Urothelium cell line (cell line): ENCODE measurements at regions not wholly inside any gene's neighbourhood (a gene's known extent, or its start where the extent isn't known, plus 50 kb on each side); places are given as distances from the start of the nearest gene placed in this dataset.
"Not testable (repeated sequence)": the region's sequence is repeated elsewhere in the genome, so short reads cannot be mapped to it uniquely, and the experiment has no call there.

ENCODE experiments used
- DNase-seq: peaks from one replicate; pipeline ENCODE4 v3.0.0; 2011; ENCODE audit warnings: low spot score, mixed read lengths
- FAIRE-seq: peaks from 2 replicates; lab custom pipeline; 2011; peaks lifted over from hg19 to GRCh38; lab: Jason Lieb, UNC

DNA sequence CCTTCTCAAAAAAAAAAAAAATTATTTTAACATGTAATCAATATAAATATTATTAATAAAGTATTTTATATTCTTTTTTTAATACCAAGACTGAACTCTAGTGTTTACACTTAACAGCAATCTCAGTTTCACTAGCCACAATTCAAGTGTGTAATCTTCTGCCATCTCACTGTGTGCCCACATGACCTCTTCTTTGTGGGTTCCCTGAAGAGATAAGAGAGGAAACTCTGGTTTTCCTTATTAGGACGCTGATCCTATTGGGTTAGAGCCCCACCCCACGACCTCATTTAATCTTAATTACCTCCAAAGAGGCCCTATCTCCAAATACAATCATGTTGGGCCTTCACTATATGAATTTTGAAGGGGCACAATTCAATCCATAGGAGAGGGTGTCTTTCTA lies 177.6 kb downstream of the STK31 start:
- FAIRE-seq = no peak

DNA sequence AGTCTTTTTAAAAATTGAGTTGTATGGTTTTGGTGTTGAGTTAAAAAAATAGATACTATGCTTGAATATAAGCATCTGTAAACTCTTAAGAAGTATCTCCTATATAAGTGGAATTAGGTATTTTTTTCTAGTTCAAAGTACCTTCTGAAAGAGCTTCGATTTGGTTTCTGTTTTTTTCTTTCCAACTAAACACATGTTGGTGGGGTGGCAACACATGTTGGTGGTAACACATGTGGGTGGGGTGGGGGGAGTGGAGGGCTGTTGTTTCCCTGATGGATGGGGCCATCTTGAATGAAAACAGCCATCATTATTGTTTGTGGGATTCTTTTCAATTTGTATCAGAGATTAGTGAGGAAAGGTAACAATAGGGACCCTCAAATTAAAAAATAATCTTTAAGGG lies 178.9 kb downstream of the STK31 start:
- no peak for FAIRE-seq
- no peak for DNase-seq

More for the DNA sequence above, 177.6 kb downstream of the STK31 start:
- no peak for DNase-seq

DNA sequence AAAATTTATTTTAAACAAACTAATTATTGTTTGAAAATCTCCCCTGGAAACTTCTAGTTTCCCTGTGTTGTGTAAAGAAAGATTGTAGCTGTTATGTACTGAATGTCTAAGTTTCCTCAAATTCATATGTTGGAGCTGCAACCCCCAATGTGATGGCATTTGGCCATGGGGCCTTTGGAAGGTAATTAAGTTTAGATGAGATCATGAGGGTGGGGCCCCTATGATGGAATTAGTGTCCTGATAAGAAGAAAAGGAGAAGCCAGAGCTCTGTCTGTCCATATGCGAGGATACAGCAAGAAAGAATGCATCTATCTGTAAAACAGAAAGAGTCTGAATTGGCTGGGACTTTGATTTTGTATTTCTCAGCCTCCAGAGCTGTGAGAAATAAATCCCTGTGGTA lies 179.5 kb downstream of the STK31 start:
- FAIRE-seq = no peak
- no peak for DNase-seq

DNA sequence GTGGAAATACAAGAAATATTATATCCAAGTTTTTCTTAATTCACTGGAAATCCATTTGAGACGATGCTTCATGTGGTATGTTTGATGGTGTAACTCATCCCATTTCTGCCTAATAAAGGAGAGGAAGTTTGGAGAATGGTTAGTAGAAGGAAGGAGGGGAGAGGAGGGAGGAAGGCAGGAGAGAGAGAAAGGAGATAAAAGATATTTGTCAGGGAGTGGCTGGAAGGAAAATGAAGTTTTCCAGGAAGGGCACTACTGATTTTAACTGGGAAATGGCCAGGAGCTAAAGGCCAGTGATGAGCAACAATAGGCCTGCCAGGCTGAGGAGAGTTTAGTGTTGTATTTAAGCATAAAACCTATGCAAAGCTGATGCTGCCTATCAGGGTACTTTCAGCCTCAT lies 182.0 kb downstream of the STK31 start:
- no peak for DNase-seq
- FAIRE-seq = no peak

DNA sequence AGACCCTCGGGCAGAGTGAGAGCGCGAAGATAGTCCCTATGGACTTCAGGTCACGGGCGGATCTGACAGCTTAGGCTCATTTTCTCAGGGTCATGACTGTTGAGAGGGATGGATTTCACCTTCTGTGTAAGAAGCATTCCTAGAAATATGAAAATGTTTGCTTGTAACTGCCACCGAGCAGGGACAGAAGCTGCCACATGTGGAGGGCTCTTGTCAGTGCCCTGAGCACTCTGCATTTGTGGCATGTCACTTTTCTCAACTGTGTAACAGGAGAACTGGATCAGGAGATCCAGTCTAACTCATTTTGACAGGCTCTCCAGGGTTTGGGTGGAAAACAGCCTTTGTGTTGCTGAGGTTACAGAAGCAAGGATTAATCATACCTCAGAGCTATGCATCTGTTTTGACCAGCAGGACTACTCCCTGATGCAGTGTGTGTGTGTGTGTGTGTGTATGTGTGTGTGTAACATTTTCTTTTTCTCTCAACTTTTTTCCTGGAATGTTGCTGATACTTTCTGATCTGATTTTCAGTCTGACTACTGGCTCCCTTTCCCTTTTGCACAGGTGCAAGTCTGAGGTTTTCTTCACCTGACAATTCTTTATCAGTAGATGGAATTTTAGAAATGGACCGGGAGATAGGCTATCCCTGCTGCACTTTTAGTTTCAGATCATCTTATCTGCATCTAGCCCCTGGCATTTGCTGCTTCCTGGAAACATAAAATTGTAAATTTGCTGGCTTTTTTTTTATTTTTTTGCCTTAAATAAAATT lies 183.3 kb downstream of the STK31 start:
- FAIRE-seq = peak; percentile 5
- DNase-seq = no peak

DNA sequence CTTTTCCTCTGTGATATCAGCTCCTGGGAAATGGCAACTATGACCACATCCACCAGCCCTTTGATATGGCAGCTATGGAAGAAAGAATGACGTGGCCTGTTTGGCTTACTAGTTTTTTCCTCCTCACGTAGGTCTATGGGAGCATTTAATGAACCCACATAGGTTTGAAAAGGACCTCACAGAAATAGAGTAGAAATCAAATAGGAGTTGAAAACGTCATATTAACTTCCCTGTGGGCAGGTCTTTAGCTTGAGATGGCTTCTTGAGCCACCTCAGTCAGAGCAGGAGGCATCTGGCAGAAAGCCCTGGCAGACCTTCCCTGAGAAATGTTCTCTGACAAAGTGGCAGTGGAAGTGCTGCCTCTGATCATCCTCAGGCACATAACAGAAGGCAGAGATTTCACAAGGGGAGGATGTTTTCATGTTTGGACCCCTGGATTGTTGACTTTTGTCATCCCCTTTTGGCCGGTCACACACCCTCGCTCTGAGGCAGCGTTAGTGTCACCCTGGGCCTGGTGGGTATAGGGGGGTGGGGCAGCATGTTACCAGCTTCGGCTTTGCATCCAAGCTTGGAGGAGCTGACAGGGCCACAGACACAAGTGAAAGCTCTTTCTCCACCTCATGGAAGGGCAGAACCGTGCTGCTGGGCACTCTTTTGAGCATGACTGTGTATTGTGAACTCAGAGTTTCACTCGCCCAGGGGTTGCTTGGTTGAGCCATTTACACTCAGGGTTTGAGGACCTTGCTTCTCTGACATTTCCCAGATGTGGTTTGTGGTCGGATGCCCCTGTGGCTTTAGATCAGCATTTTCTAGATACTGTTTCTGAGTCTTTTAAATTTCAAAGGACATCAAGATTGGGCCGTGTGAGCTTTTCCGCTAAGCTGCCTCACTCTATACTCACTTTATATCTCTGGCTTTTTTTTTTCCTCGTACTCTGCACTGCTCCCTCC lies 184.2 kb downstream of the STK31 start:
- DNase-seq = no peak

DNA sequence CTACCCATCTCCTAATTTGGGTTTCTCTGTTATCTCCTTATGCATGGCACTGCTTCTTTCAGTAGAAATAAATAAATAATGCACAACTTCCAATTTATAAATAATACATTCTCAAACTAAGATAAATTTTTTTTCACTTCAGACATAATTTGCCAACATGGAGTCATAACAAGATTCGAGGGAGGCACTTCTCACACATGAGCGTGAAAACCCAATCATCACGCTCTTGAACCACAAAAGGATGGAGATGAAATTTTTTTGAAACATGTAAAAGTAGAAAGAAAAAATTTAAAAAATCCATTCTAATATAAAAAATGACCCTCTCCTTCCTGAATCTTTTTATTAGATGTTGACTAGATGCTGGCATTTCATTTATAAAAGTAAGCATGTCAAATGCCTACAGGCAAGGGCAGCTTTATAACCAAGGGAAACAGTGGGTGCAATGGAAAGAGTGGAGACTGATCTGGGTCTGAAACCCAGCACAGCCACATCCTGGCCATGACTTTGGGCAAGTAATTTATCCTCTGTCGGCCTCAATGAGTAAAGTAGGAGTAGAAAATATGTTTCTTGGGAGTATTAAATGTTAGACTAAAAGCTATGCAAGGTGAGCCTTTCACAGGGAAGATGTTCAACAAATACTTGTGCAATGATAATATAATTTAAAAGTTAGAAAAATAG lies 185.0 kb downstream of the STK31 start:
- DNase-seq (no peak), FAIRE-seq (no peak)

More for the DNA sequence above, 184.2 kb downstream of the STK31 start:
- FAIRE-seq = no peak

DNA sequence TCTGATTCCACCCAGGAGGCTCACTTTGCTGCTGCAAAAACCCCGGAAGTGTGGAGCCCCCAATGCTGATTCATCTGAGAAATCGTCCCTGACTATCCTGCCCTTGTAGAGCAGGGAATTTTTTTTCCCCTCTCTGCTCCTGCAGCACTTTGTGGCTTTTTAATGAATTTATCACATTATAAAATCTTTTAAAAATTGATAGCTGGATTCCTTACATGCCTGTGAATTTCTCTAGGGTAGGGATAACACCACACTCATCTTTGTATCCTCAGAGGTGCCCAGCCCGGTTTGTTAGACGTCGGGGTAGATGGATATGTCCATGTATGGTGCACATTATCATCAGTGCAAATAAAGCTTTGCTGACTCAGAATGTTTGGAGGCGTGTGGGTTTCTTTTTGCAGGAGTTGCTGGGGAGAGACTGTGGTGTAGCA lies 185.7 kb downstream of the STK31 start:
- DNase-seq = peak; percentile 37
- FAIRE-seq = no peak

DNA sequence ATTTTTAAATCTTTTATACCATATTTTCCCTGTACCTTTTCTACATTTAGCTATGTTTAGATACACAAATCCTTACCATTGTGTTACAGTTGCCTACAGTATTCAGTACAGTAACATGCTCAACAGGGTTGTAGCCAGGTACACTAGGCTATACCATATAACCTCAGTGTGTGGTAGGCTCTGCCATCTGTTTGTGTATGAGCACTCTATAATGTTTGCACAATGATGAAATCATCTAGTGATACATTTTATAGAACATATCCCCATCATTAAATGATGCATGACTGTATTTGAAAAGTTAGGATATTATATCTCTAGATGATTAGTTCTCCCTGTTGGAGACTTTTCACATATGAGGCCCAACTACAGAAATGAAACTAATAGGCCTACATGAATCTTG lies 188.6 kb downstream of the STK31 start:
- DNase-seq (no peak), FAIRE-seq (no peak)

DNA sequence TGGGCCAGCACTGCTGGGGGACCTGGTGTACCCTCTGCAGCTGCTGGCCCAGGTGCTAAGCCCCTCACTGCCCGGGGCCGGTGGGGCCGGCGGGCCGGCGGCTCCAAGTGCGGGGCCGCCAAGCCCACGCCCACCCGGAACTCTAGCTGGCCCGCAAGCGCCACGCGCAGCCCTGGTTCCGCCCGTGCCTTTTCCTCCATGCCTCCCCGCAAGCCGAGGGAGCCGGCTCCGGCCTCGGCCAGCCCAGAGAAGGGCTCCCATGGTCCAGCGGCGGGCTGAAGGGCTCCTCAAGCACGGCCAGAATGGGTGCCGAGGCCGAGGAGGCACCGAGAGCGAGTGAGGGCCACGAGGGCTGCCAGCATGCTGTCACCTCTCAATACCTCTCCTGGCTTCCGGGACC lies 194.9 kb downstream of the STK31 start:
- not testable (repeated sequence) for FAIRE-seq

DNA sequence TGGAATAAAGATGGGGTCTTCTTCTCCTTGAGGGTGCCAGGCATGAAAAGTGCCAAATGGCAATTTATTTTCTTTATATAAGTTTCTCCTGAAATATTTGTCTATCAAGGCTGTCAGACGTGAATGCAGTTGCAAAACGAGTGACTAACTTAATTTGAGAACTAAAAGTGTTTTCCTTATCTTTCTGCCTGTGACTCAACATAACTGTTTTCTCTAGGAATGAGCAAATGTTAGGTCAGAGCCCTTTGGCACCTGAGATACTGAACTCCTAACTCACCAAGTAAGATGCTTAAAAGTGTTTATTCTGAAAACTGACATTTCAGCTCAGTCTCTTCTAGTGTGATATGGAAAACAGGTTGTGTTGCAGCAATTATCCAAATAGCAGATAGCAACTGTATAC lies 197.0 kb downstream of the STK31 start:
- FAIRE-seq (no peak), DNase-seq (no peak)

More for the DNA sequence above, 194.9 kb downstream of the STK31 start:
- DNase-seq = not testable (repeated sequence)

DNA sequence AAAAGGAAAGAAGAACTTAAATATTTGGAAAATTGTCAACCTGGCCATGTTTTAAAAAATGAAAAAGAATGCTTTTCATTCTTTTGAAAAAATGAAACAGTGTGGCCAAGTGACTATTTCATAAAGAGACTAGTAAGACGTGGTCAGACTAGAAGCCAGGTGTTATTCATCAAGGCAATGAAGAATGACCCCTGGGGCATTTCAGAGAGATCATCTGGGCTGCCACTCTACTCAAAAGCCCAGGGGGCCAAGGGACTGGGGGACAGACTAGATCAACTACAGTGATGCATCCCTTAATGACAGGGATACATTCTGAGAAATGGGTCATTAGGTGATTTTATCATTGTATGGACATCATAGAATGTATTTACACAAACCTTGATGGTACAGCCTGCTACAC lies 199.4 kb downstream of the STK31 start:
- DNase-seq (no peak), FAIRE-seq (no peak)

DNA sequence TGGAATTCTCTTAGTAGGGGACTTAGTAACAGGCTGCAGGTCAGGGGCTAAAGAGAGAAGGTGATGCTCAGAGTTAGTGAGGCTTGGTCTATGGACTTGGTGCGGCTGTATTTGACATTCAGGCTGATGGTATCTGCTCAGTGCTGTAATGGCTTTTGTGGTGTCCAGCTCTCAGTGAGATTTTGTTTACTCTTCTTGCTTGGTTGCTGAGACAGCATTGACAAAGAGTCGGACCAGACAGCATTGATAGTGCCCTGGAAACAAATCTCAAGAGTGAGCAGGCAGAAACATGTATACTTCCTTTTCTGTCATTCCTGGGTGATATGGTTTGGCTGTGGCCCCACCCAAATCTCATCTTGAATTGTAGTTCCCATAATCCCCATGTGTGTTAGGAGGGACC lies 202.0 kb downstream of the STK31 start:
- FAIRE-seq (no peak), DNase-seq (no peak)

DNA sequence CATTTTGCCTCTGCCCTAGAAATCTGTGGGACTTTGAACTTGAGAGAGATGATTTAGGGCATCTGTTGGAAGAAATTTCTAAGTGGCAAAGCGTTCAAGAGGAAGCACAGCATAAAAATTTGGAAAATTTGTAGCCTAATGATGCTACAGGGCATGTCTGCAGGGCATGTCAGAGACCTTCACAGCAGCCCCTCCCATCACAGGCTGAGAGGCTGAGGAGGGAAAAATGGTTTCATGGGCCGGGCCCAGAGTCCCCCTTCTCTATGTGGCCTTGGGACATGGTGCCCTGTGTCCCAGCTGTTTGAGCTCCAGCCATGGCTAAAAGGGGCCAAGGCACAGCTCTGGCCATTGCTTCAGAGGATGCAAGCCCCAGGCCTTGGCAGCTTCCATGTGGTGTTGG lies 203.0 kb downstream of the STK31 start:
- no peak for FAIRE-seq
- DNase-seq = no peak

DNA sequence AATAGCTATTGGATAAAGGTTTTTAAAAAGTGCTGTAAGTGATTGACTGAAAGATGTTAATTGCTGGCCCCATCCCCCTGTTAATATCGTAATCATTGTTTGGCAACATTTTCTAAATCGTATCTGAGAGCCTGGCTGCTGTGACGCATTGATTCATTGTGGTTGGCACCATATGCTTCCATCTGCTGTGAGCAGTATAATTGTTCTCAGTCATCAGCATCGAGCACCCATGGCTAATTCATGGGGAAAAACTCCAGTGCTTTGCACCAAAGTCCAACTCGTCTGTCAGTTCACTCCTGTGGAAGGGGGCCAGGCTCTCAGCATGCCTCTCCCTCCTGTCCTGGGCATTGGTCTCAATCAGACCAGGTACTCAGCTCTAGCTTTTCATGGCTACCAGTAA lies 205.2 kb downstream of the STK31 start:
- DNase-seq = no peak
- no peak for FAIRE-seq

DNA sequence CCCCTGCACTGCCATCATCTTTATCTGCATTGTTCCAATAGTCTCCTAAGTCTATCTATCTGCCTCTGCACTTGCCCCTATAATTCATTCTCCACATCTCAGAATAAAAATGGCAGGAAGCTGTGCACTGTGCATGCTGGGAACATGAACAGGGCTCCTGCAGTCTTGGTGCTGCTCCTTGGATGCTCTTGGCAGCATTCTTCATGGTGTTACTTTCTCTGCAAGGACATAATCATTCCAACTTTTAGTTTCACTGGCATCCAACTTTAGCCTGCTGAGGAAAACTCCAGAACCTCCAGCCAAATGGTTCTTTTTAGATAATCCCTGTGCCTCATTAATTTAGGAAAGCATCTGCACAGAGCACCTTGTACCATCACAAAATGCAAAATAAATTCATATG lies 208.3 kb downstream of the STK31 start:
- DNase-seq (no peak), FAIRE-seq (no peak)

DNA sequence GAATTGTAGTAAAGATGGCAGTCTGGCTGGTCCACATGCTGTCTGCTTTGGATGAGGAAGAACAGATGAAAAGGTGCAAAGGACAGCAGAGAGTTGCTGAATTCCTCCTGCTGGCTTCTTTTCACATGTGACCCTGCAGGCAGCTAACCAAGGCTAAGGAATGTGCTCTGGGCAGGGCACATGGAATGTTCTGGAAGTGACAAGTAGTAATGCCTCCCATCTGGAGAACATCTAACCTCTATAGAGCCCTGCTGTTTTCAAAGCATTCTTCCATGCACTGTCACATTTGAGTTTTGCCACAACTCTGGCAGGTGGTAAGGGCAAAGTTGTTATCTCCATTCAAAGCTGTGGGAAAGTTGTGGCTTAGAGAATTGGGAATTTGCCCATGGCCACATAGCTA lies 208.8 kb downstream of the STK31 start:
- no peak for FAIRE-seq
- DNase-seq = no peak

DNA sequence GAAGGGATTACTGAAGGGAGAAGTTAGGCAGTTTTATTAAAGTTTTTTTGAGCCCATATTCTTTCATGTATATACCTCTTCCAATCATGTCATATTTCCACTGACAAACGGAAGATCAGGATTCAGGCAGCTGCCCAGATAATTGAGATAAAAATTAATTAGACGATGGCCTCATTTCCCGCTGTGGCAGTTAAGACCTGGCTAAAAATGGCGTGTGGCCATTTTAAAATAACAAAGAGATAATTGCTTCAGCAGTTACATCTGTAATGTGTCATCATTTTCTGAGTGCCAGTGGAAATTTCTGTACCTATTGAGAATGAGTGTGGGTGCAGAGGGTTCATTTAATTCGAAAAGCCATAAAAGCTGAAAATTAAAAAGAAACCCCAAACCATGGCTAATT lies 215.1 kb downstream of the STK31 start:
- DNase-seq = no peak
- no peak for FAIRE-seq

DNA sequence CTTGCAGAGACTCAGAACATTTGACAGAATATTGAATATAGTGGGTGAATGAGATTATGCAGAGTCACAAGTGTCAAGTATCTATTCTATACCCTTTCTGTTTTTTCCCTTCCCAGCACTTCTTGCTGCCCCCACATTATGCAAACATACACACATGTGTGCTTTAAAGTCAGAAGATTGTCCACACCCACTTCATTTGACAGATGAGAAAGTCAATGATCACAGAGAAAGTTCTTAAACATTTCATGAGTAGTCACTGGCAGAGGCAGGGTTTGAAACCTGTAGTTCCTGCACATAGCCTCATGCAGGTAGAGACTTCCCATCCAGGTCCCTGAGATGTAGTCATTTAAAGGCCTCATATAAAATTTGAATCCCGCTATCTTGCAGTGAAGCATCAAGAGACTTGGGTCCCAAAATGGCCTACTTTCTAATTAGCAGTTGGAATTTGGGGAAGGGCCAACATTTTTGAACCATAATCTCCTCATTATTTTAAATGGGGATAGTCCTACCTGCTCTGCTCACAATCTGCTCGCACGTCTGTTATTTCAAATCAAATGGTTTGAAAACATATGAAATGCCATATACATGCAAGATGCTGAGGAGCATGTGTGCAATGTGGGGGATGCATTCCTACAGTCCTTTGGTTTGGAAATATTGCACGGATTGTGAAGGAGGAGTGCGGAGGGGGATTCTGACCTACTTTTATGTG lies 217.8 kb downstream of the STK31 start:
- FAIRE-seq (no peak), DNase-seq (no peak)

DNA sequence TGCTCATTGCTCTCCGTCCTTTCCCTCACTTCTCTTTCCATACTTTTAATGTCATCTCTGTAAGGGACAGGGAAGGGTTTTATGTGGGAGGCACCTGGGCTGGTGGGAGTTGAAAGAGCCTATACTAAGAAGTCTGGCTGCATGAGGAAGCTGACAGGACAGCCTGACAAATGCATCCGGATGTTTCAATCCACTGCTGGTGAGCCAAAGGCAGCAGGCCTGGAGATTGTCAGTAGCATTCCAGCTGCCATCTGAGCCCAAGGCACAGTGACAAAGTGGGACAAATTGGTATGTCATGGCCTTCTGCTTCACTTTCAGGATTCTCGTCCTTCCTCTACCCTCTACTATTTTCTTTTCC lies 218.4 kb downstream of the STK31 start:
- DNase-seq (no peak), FAIRE-seq (no peak)

DNA sequence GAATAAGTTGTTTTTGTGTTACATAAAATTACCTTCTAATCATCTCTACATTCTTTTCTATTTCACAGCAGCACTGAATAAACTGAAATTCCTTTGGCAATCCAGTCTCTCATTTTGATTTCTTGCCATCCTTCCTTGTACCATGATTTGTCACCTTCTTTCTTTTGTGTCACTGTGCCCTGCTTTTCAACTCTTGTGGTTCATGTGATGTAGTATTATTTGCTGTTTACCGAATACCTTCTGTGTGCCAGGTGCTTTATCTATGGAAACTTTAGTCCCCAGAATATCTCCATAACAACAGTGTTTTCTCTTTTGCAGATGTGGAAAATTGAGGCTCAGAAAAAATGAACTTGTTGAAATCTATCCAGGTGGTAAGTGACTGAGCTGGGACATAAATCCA lies 220.3 kb downstream of the STK31 start:
- FAIRE-seq = no peak

More for the DNA sequence above, 220.3 kb downstream of the STK31 start:
- no peak for DNase-seq
